ENCODE measurements at regions not wholly inside any gene's neighbourhood (a gene's known extent, or its start where the extent isn't known, plus 50 kb on each side); places are given as distances from the start of the nearest gene placed in this dataset.

GRCh38 chr15:67892559-67893377 is 52.9 kb upstream of the RNU6-1 start:
- DNase-seq (ENCODE audit: low read depth in 3 of 3, low spot score in 2 of 3), result no peak

- no peak for DNase-seq (ENCODE audit: low read depth in 3 of 3, low spot score in 2 of 3)
Measured at GRCh38 chr15:67895237-67895636, 55.4 kb upstream of the RNU6-1 start.

- DNase-seq (ENCODE audit: low read depth in 3 of 3, low spot score in 2 of 3), result no peak
Measured at GRCh38 chr15:67897646-67898339, 57.9 kb upstream of the RNU6-1 start.

GRCh38 chr15:67899596-67900283 is 59.9 kb upstream of the RNU6-1 start:
- DNase-seq (ENCODE audit: low read depth in 3 of 3, low spot score in 2 of 3), result no peak

GRCh38 chr15:67900621-67901147 is 60.8 kb upstream of the RNU6-1 start:
- no peak for DNase-seq (ENCODE audit: low read depth in 3 of 3, low spot score in 2 of 3)

GRCh38 chr15:67901922-67902321 is 62.1 kb upstream of the RNU6-1 start:
- no peak for DNase-seq (ENCODE audit: low read depth in 3 of 3, low spot score in 2 of 3)

GRCh38 chr15:67902579-67903009 is 62.7 kb upstream of the RNU6-1 start:
- DNase-seq (ENCODE audit: low read depth in 3 of 3, low spot score in 2 of 3), result no peak

- DNase-seq (ENCODE audit: low read depth in 3 of 3, low spot score in 2 of 3), result no peak
Measured at GRCh38 chr15:67903708-67904107, 63.9 kb upstream of the RNU6-1 start.

GRCh38 chr15:67905628-67906027 is 65.8 kb upstream of the RNU6-1 start:
- DNase-seq (ENCODE audit: low read depth in 3 of 3, low spot score in 2 of 3), result no peak

GRCh38 chr15:67906382-67906781 is 66.5 kb upstream of the RNU6-1 start:
- no peak for DNase-seq (ENCODE audit: low read depth in 3 of 3, low spot score in 2 of 3)

- DNase-seq (ENCODE audit: low read depth in 3 of 3, low spot score in 2 of 3), result no peak
Measured at GRCh38 chr15:67907184-67907723, 67.4 kb upstream of the RNU6-1 start.

GRCh38 chr15:67908756-67909155 is 68.9 kb upstream of the RNU6-1 start:
- no peak for DNase-seq (ENCODE audit: low read depth in 3 of 3, low spot score in 2 of 3)

- DNase-seq (ENCODE audit: low read depth in 3 of 3, low spot score in 2 of 3), result no peak
Measured at GRCh38 chr15:67911727-67912126, 71.9 kb upstream of the RNU6-1 start.

- DNase-seq (ENCODE audit: low read depth in 3 of 3, low spot score in 2 of 3), result no peak
Measured at GRCh38 chr15:67914028-67914427, 74.2 kb upstream of the RNU6-1 start.

- DNase-seq (ENCODE audit: low read depth in 3 of 3, low spot score in 2 of 3), result peak; percentile 55 to 71 (median 61)
Measured at GRCh38 chr15:67914537-67915460, 75.0 kb upstream of the RNU6-1 start.

- DNase-seq (ENCODE audit: low read depth in 3 of 3, low spot score in 2 of 3), result peak; percentile 67 to 72 (median 67)
Measured at GRCh38 chr15:67915461-67916374, 75.9 kb upstream of the RNU6-1 start.

GRCh38 chr15:67916565-67916964 is 76.7 kb upstream of the RNU6-1 start:
- DNase-seq (ENCODE audit: low read depth in 3 of 3, low spot score in 2 of 3), result no peak

- DNase-seq (ENCODE audit: low read depth in 3 of 3, low spot score in 2 of 3), result no peak
Measured at GRCh38 chr15:67917037-67917436, 77.2 kb upstream of the RNU6-1 start.

- DNase-seq (ENCODE audit: low read depth in 3 of 3, low spot score in 2 of 3), result no peak
Measured at GRCh38 chr15:67917636-67918035, 77.8 kb upstream of the RNU6-1 start.
